Hepatocyte (in vitro differentiated cells): ENCODE measurements at regions not wholly inside any gene's neighbourhood (a gene's known extent, or its start where the extent isn't known, plus 50 kb on each side); places are given as distances from the start of the nearest gene placed in this dataset.

Experiments
- DNase-seq: peaks from one replicate; pipeline ENCODE4 v3.0.0-alpha.2; 2016; ENCODE audit warnings: low spot score
- H2AFZ ChIP-seq: fragments of 200-600 bp; sonication (generic); 2 replicates; pipeline ENCODE4 v1.6.0; 2016; ENCODE audit warnings: antibody characterized with exemption, mild to moderate bottlenecking
- H3K27ac ChIP-seq: fragments of 200-600 bp; sonication (generic); 2 replicates; pipeline ENCODE4 v1.5.1; 2016; ENCODE audit warnings: mild to moderate bottlenecking
- H3K27me3 ChIP-seq: fragments of 200-600 bp; sonication (generic); 2 replicates; pipeline ENCODE4 v1.6.1; 2016
- H3K36me3 ChIP-seq: fragments of 200-600 bp; sonication (generic); replicated peaks from 2 replicates; pipeline ENCODE4 v1.5.1; 2016; ENCODE audit warnings: low read depth; ENCODE audit not compliant: insufficient read depth
- H3K4me1 ChIP-seq: fragments of 200-600 bp; sonication (generic); 2 replicates; pipeline ENCODE4 v1.5.1; 2016; ENCODE audit warnings: mild to moderate bottlenecking, moderate library complexity; ENCODE audit not compliant: insufficient read depth
- H3K4me2 ChIP-seq: fragments of 200-600 bp; sonication (generic); 2 replicates; pipeline ENCODE4 v1.6.0; 2016
- H3K4me3 ChIP-seq: fragments of 200-600 bp; sonication (generic); 2 replicates; pipeline ENCODE4 v1.5.1; 2016; ENCODE audit warnings: mild to moderate bottlenecking
- H3K79me2 ChIP-seq: fragments of 200-600 bp; sonication (generic); 2 replicates; pipeline ENCODE4 v1.6.0; 2017; ENCODE audit warnings: mild to moderate bottlenecking
- H3K9me2 ChIP-seq: fragments of 200-600 bp; sonication (generic); replicated peaks from 2 replicates; pipeline ENCODE4 v1.6.0; 2017; ENCODE audit warnings: mild to moderate bottlenecking; ENCODE audit not compliant: insufficient read depth
- H3K9me3 ChIP-seq: fragments of 200-600 bp; sonication (generic); 2 replicates; pipeline ENCODE4 v1.5.1; 2016; ENCODE audit warnings: low read depth, mild to moderate bottlenecking
- H4K20me1 ChIP-seq: fragments of 200-600 bp; sonication (generic); 2 replicates; pipeline ENCODE4 v1.6.0; 2016; ENCODE audit warnings: mild to moderate bottlenecking; ENCODE audit not compliant: insufficient read depth, poor library complexity, severe bottlenecking
- CTCF ChIP-seq: fragments of 200-600 bp; sonication (generic); IDR thresholded peaks from 2 replicates; pipeline ENCODE4 v1.5.1; 2016; ENCODE audit warnings: antibody characterized with exemption, mild to moderate bottlenecking; ENCODE audit not compliant: poor library complexity
- EZH2 ChIP-seq: fragments of 200-600 bp; sonication (generic); IDR thresholded peaks from 2 replicates; pipeline ENCODE4 v1.6.1; 2016; ENCODE audit warnings: antibody characterized with exemption, mild to moderate bottlenecking, borderline replicate concordance
- EZH2phosphoT487 ChIP-seq: fragments of 200-600 bp; sonication (generic); IDR thresholded peaks from one replicate; pipeline ENCODE4 v1.6.1; 2018; ENCODE audit warnings: antibody characterized with exemption, mild to moderate bottlenecking, low read depth, moderate library complexity; ENCODE audit not compliant: unreplicated experiment, severe bottlenecking
- WGBS: methylation state at CpG from one replicate; pipeline ENCODE4 v1.1.6; 2016; ENCODE audit warnings: low lambda C conversion rate; ENCODE audit errors: missing lambda C conversion rate; 5-methylcytosine and 5-hydroxymethylcytosine counted together

GRCh38 chr15:69813881-69814280 lies 283.8 kb downstream of the TLE3 start:
- Histone ChIP-seq H3K36me3 (no peaks in the 10 kb centered on the region), H3K9me2 (no peaks in the 10 kb centered on the region), H3K27me3 (no peaks in the 10 kb centered on the region)

GRCh38 chr15:69814932-69815331 lies 282.8 kb downstream of the TLE3 start:
- no peak overlapping the region for H3K27ac ChIP-seq
- H3K9me3 ChIP-seq, result no peaks in the 10 kb centered on the region
- H4K20me1 ChIP-seq, result no peaks in the 10 kb centered on the region
- H3K9me2 ChIP-seq, result no peaks in the 10 kb centered on the region
- H3K4me3 ChIP-seq, result no peak overlapping the region
- H3K36me3 ChIP-seq, result no peaks in the 10 kb centered on the region
- peaks cover 11% of the 10 kb centered on the region for H3K4me1 ChIP-seq
- H3K27me3 ChIP-seq, result no peaks in the 10 kb centered on the region
- TF ChIP-seq EZH2phosphoT487 (no peak), CTCF (no peak), EZH2 (no peak)
- no peak overlapping the region for H2AFZ ChIP-seq
- no peaks in the 10 kb centered on the region for H3K79me2 ChIP-seq
- no peak for DNase-seq
- WGBS, result 92% methylated on average over 9 of the region's 9 CpGs
- no peak overlapping the region for H3K4me2 ChIP-seq

More at GRCh38 chr15:69813881-69814280, 283.8 kb downstream of the TLE3 start:
- Histone ChIP-seq H4K20me1 (no peaks in the 10 kb centered on the region), H2AFZ (no peak overlapping the region), H3K4me2 (no peak overlapping the region), H3K79me2 (no peaks in the 10 kb centered on the region), H3K4me3 (no peak overlapping the region), H3K27ac (no peak overlapping the region), H3K9me3 (no peaks in the 10 kb centered on the region), H3K4me1 (peaks cover 12% of the 10 kb centered on the region)
- TF ChIP-seq CTCF (no peak), EZH2 (no peak), EZH2phosphoT487 (no peak)
- 85% methylated on average over 7 of the region's 7 CpGs for WGBS
- no peak for DNase-seq

GRCh38 chr15:69815793-69816192 lies 281.9 kb downstream of the TLE3 start:
- no peak for DNase-seq
- Histone ChIP-seq H3K4me3 (no peak overlapping the region), H3K4me2 (no peak overlapping the region), H3K4me1 (peaks cover 2% of the 10 kb centered on the region), H3K9me3 (no peaks in the 10 kb centered on the region), H2AFZ (no peak overlapping the region), H3K36me3 (no peaks in the 10 kb centered on the region), H3K9me2 (no peaks in the 10 kb centered on the region), H3K27me3 (no peaks in the 10 kb centered on the region), H3K27ac (no peak overlapping the region), H3K79me2 (no peaks in the 10 kb centered on the region), H4K20me1 (no peaks in the 10 kb centered on the region)
- WGBS, result 90% methylated on average over 2 of the region's 2 CpGs
- TF ChIP-seq EZH2phosphoT487, result no peak
- TF ChIP-seq EZH2, result no peak
- TF ChIP-seq CTCF, result no peak

- Histone ChIP-seq H3K36me3 (no peaks in the 10 kb centered on the region), H2AFZ (no peak overlapping the region), H3K9me2 (no peaks in the 10 kb centered on the region), H3K4me2 (no peak overlapping the region), H3K4me3 (no peak overlapping the region), H3K27ac (no peak overlapping the region), H4K20me1 (no peaks in the 10 kb centered on the region), H3K27me3 (no peaks in the 10 kb centered on the region), H3K4me1 (no peaks in the 10 kb centered on the region), H3K9me3 (no peaks in the 10 kb centered on the region), H3K79me2 (no peaks in the 10 kb centered on the region)
- no peak for DNase-seq
- 63% methylated on average over 2 of the region's 2 CpGs for WGBS
- TF ChIP-seq CTCF (no peak), EZH2phosphoT487 (no peak), EZH2 (no peak)
These were observed 281.2 kb downstream of the TLE3 start for GRCh38 chr15:69816522-69816921.
